Fibroblast of lung (primary cell): ENCODE measurements at regions not wholly inside any gene's neighbourhood (a gene's known extent, or its start where the extent isn't known, plus 50 kb on each side); places are given as distances from the start of the nearest gene placed in this dataset.

Source experiments
- DNase-seq, 2 donors: peaks; one replicate each; pipeline versions ENCODE4 v3.0.0 to v3.0.0-alpha.2; 2010; ENCODE audit warnings: low read depth in 2 of 2
- H2AFZ ChIP-seq: 2 replicates; pipeline ENCODE4 v1.5.1; 2012; ENCODE audit warnings: low read length, control low read depth, inconsistent platforms
- H3K27ac ChIP-seq: 2 replicates; pipeline ENCODE4 v1.5.1; 2011; ENCODE audit warnings: low read length, control low read depth; ENCODE audit not compliant: insufficient read depth
- H3K27me3 ChIP-seq: 2 replicates; pipeline ENCODE4 v1.5.1; 2011; ENCODE audit warnings: mild to moderate bottlenecking, low read length; ENCODE audit not compliant: control insufficient read depth, insufficient read depth
- H3K36me3 ChIP-seq: 2 replicates; pipeline ENCODE4 v1.5.1; 2011; ENCODE audit warnings: low read length; ENCODE audit not compliant: control insufficient read depth, insufficient read depth
- H3K4me1 ChIP-seq: 2 replicates; pipeline ENCODE4 v1.5.1; 2011; ENCODE audit warnings: low read length; ENCODE audit not compliant: control insufficient read depth, insufficient read depth; ENCODE audit errors: extremely low read depth
- H3K4me2 ChIP-seq: 2 replicates; pipeline ENCODE4 v1.5.1; 2011; ENCODE audit warnings: low read length, control low read depth; ENCODE audit not compliant: insufficient read depth; ENCODE audit errors: extremely low read depth
- H3K4me3 ChIP-seq, 4 experiments: fragments of 200-600 bp in 1 of 4; sonication (generic) in 1 of 4; replicated peaks in 1 of 4; 2 replicates each; pipeline ENCODE4 v1.5.1; 2011 to 2016; ENCODE audit warnings: low read length in 4 of 4, low read depth in 3 of 4, mild to moderate bottlenecking in 3 of 4, control low read depth in 2 of 4, inconsistent platforms in 1 of 4, mixed read lengths in 1 of 4; ENCODE audit not compliant: insufficient read depth in 1 of 4; ENCODE audit errors: control extremely low read depth in 1 of 4
- H3K79me2 ChIP-seq: 2 replicates; pipeline ENCODE4 v1.5.1; 2012; ENCODE audit warnings: mild to moderate bottlenecking, low read length, inconsistent platforms; ENCODE audit not compliant: control insufficient read depth, insufficient read depth
- H3K9ac ChIP-seq: 2 replicates; pipeline ENCODE4 v1.5.1; 2011; ENCODE audit warnings: mild to moderate bottlenecking, low read length, control low read depth; ENCODE audit not compliant: insufficient read depth
- H3K9me3 ChIP-seq: 2 replicates; pipeline ENCODE4 v1.5.1; 2012; ENCODE audit warnings: low read depth, low read length; ENCODE audit not compliant: control insufficient read depth, insufficient read depth
- H4K20me1 ChIP-seq: 2 replicates; pipeline ENCODE4 v1.5.1; 2011; ENCODE audit warnings: low read length; ENCODE audit not compliant: control insufficient read depth, insufficient read depth; ENCODE audit errors: extremely low read depth
- CTCF ChIP-seq, 2 donors: IDR thresholded peaks in 1 of 2; conservative IDR thresholded peaks in 1 of 2; 1 replicate in 1 of 2; 2 replicates in 1 of 2; pipeline ENCODE4 v1.5.1; 2011 to 2012; ENCODE audit warnings: low read length in 2 of 2, control low read depth in 1 of 2, inconsistent platforms in 1 of 2, low read depth in 1 of 2, mild to moderate bottlenecking in 1 of 2
- EZH2 ChIP-seq: IDR thresholded peaks from 2 replicates; pipeline ENCODE4 v1.5.1; 2012; ENCODE audit warnings: low read length, control low read depth, mild to moderate bottlenecking; ENCODE audit errors: missing control alignments

- H3K9me3 ChIP-seq = no peaks in the 10 kb centered on the region
- DNase-seq = no peak
- H3K36me3 ChIP-seq = no peaks in the 10 kb centered on the region
- no peak overlapping the region for H3K9ac ChIP-seq
- no peaks in the 10 kb centered on the region for H4K20me1 ChIP-seq
- H3K79me2 ChIP-seq = no peaks in the 10 kb centered on the region
- peaks cover 17% of the 10 kb centered on the region for H3K4me1 ChIP-seq
- H3K4me2 ChIP-seq = no peak overlapping the region
- no peaks in the 10 kb centered on the region for H3K27me3 ChIP-seq
- no peak overlapping the region for H3K4me3 ChIP-seq
- TF ChIP-seq CTCF (conservative IDR thresholded peaks at IDR 0.05 in 1 of 2, IDR thresholded peaks at IDR 0.05 in 1 of 2; ENCODE audit: low read depth in 1 of 2, low read length in 2 of 2) = no peak
- TF ChIP-seq EZH2 = no peak
- no peak overlapping the region for H2AFZ ChIP-seq
- no peak overlapping the region for H3K27ac ChIP-seq
Measured at GRCh38 chr3:193870376-193871219, 265.4 kb upstream of the HES1 start.

DNA sequence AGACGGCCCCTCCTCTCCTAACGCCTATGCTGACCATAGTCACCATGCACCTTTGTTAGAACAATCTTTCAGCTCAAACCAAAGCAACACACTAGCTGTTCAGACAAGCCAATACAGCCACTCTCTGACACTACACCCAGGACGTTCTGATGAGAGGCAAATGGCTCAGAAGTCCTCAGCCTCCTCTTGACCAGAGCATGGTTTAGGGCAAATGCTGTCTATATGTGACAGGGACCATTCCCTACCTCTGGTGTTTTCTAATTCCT lies 264.8 kb upstream of the HES1 start:
- TF ChIP-seq CTCF (conservative IDR thresholded peaks at IDR 0.05 in 1 of 2, IDR thresholded peaks at IDR 0.05 in 1 of 2; ENCODE audit: low read depth in 1 of 2, low read length in 2 of 2) = no peak
- no peak for TF ChIP-seq EZH2
- H3K4me2 ChIP-seq = no peak overlapping the region
- H3K9me3 ChIP-seq = no peaks in the 10 kb centered on the region
- H4K20me1 ChIP-seq = no peaks in the 10 kb centered on the region
- H3K79me2 ChIP-seq = no peaks in the 10 kb centered on the region
- H2AFZ ChIP-seq = no peak overlapping the region
- no peaks in the 10 kb centered on the region for H3K36me3 ChIP-seq
- H3K4me1 ChIP-seq = peaks cover 17% of the 10 kb centered on the region
- no peak overlapping the region for H3K4me3 ChIP-seq
- no peak overlapping the region for H3K27ac ChIP-seq
- no peaks in the 10 kb centered on the region for H3K27me3 ChIP-seq
- H3K9ac ChIP-seq = no peak overlapping the region
- DNase-seq = no peak

- Histone ChIP-seq H3K27me3 (peaks cover 4% of the 10 kb centered on the region), H2AFZ (no peak overlapping the region), H3K4me1 (peaks cover 17% of the 10 kb centered on the region), H3K4me2 (no peak overlapping the region), H3K9me3 (no peaks in the 10 kb centered on the region), H3K4me3 (no peak overlapping the region), H3K27ac (no peak overlapping the region), H4K20me1 (no peaks in the 10 kb centered on the region), H3K79me2 (no peaks in the 10 kb centered on the region), H3K36me3 (no peaks in the 10 kb centered on the region), H3K9ac (no peak overlapping the region)
- TF ChIP-seq CTCF (conservative IDR thresholded peaks at IDR 0.05 in 1 of 2, IDR thresholded peaks at IDR 0.05 in 1 of 2; ENCODE audit: low read depth in 1 of 2, low read length in 2 of 2) (no peak), EZH2 (no peak)
- peak; percentile 94 to 99 for DNase-seq
Measured at GRCh38 chr3:193872265-193872753, 263.6 kb upstream of the HES1 start.
